DOHH2 (cell line): ENCODE measurements at regions not wholly inside any gene's neighbourhood (a gene's known extent, or its start where the extent isn't known, plus 50 kb on each side); places are given as distances from the start of the nearest gene placed in this dataset.
A peak's percentile ranks its signal among the peaks of the same experiment; 100 is the strongest.

ENCODE experiments used
- H3F3A ChIP-seq: fragments of 200-600 bp; sonication (generic), shearing (Covaris generic); 2 replicates; pipeline ENCODE4 v1.6.0; 2016; ENCODE audit warnings: antibody characterized with exemption, mild to moderate bottlenecking; ENCODE audit not compliant: control insufficient read depth, insufficient read depth
- H3K27ac ChIP-seq: fragments of 200-600 bp; sonication (generic); 2 replicates; pipeline ENCODE4 v1.5.1; 2014; ENCODE audit warnings: low read depth, mild to moderate bottlenecking, low read length, moderate library complexity
- H3K27me3 ChIP-seq: fragments of 200-600 bp; sonication (generic); 2 replicates; pipeline ENCODE4 v1.6.1; 2014; ENCODE audit warnings: mild to moderate bottlenecking, low read length, mixed read lengths; ENCODE audit not compliant: control insufficient read depth
- H3K36me3 ChIP-seq: fragments of 200-600 bp; sonication (generic); 2 replicates; pipeline ENCODE4 v1.6.1; 2014; ENCODE audit warnings: mild to moderate bottlenecking, low read length, moderate library complexity, mixed read lengths; ENCODE audit not compliant: control insufficient read depth
- H3K4me1 ChIP-seq: fragments of 200-600 bp; sonication (generic); 2 replicates; pipeline ENCODE4 v1.6.1; 2014; ENCODE audit warnings: mild to moderate bottlenecking, low read length, mixed read lengths; ENCODE audit not compliant: control insufficient read depth
- H3K4me2 ChIP-seq: fragments of 200-600 bp; sonication (generic); 2 replicates; pipeline ENCODE4 v1.6.0; 2014; ENCODE audit warnings: mild to moderate bottlenecking, low read length, moderate library complexity
- H3K4me3 ChIP-seq: fragments of 200-600 bp; sonication (generic); 2 replicates; pipeline ENCODE4 v1.5.1; 2014; ENCODE audit warnings: mild to moderate bottlenecking, low read length, mixed read lengths
- H3K79me2 ChIP-seq: fragments of 200-600 bp; sonication (generic); 2 replicates; pipeline ENCODE4 v1.6.1; 2014; ENCODE audit warnings: mild to moderate bottlenecking, low read length, mixed read lengths; ENCODE audit not compliant: control insufficient read depth
- H3K9me2 ChIP-seq: fragments of 200-600 bp; sonication (generic); replicated peaks from 2 replicates; pipeline ENCODE4 v1.6.1; 2014; ENCODE audit warnings: mild to moderate bottlenecking, low read length, mixed read lengths; ENCODE audit not compliant: control insufficient read depth
- H3K9me3 ChIP-seq: fragments of 200-600 bp; sonication (generic); 2 replicates; pipeline ENCODE4 v1.6.1; 2014; ENCODE audit warnings: antibody characterized with exemption, low read length, mixed read lengths; ENCODE audit not compliant: control insufficient read depth, insufficient read depth
- H4K20me1 ChIP-seq: fragments of 200-600 bp; sonication (generic); 2 replicates; pipeline ENCODE4 v1.6.0; 2014; ENCODE audit warnings: low read depth, mild to moderate bottlenecking, antibody characterized with exemption, low read length, moderate library complexity; ENCODE audit not compliant: control insufficient read depth, insufficient read depth
- CTCF ChIP-seq: fragments of 200-600 bp; sonication (generic); IDR thresholded peaks from one replicate; pipeline ENCODE4 v1.5.1; 2014; ENCODE audit warnings: antibody characterized with exemption, mild to moderate bottlenecking, low read depth, low read length; ENCODE audit not compliant: poor library complexity, severe bottlenecking
- EZH2phosphoT487 ChIP-seq: fragments of 200-600 bp; sonication (generic); IDR thresholded peaks from 2 replicates; pipeline ENCODE4 v1.6.1; 2017; ENCODE audit warnings: borderline replicate concordance, mild to moderate bottlenecking, antibody characterized with exemption, low read length, moderate library complexity, mixed read lengths

GRCh38 chr4:181528570-181529184, 714.5 kb upstream of the TENM3 start:
- no peak overlapping the region for H3K4me3 ChIP-seq
- no peak overlapping the region for H3K4me2 ChIP-seq
- no peaks in the 10 kb centered on the region for H3K9me2 ChIP-seq
- TF ChIP-seq EZH2phosphoT487 (no peak), CTCF (peak; percentile 89)
- no peaks in the 10 kb centered on the region for H3K36me3 ChIP-seq
- no peaks in the 10 kb centered on the region for H3K79me2 ChIP-seq
- no peaks in the 10 kb centered on the region for H3K4me1 ChIP-seq
- H3K27ac ChIP-seq, result no peak overlapping the region
- no peaks in the 10 kb centered on the region for H4K20me1 ChIP-seq
- H3F3A ChIP-seq, result no peaks in the 10 kb centered on the region
- H3K9me3 ChIP-seq, result no peaks in the 10 kb centered on the region
- no peaks in the 10 kb centered on the region for H3K27me3 ChIP-seq

- Histone ChIP-seq H3K4me3 (no peak overlapping the region), H3K4me1 (no peaks in the 10 kb centered on the region), H3K9me3 (no peaks in the 10 kb centered on the region), H4K20me1 (no peaks in the 10 kb centered on the region), H3F3A (no peaks in the 10 kb centered on the region), H3K27ac (no peak overlapping the region), H3K79me2 (no peaks in the 10 kb centered on the region), H3K36me3 (no peaks in the 10 kb centered on the region), H3K9me2 (no peaks in the 10 kb centered on the region), H3K27me3 (no peaks in the 10 kb centered on the region), H3K4me2 (no peak overlapping the region)
- TF ChIP-seq CTCF (no peak), EZH2phosphoT487 (no peak)
Observed at GRCh38 chr4:181529537-181529936, 713.7 kb upstream of the TENM3 start.

- H3K9me2 ChIP-seq, result no peaks in the 10 kb centered on the region
- TF ChIP-seq CTCF (no peak), EZH2phosphoT487 (no peak)
- no peaks in the 10 kb centered on the region for H3K79me2 ChIP-seq
- H3K27ac ChIP-seq, result no peak overlapping the region
- no peaks in the 10 kb centered on the region for H3F3A ChIP-seq
- H3K9me3 ChIP-seq, result no peaks in the 10 kb centered on the region
- no peak overlapping the region for H3K4me3 ChIP-seq
- no peaks in the 10 kb centered on the region for H4K20me1 ChIP-seq
- H3K4me1 ChIP-seq, result no peaks in the 10 kb centered on the region
- no peaks in the 10 kb centered on the region for H3K27me3 ChIP-seq
- no peak overlapping the region for H3K4me2 ChIP-seq
- no peaks in the 10 kb centered on the region for H3K36me3 ChIP-seq
Observed at GRCh38 chr4:181536196-181536746, 706.9 kb upstream of the TENM3 start.
